OCI-LY7 (cell line): ENCODE measurements at regions not wholly inside any gene's neighbourhood (a gene's known extent, or its start where the extent isn't known, plus 50 kb on each side); places are given as distances from the start of the nearest gene placed in this dataset.

ENCODE experiments used
- BruUV-seq: library from RNA; stranded (reverse); fragments of 400-500 nt; replicated peaks from 2 replicates; lab custom pipeline; 2021; lab: Mats Ljungman, UMichigan
- CTCF ChIA-PET: fragments of 300-600 bp; sonication (Branson Sonifier 250); formaldehyde crosslinking; loops from one replicate; lab custom pipeline; 2022; ENCODE audit warnings: antibody characterized with exemption; ENCODE audit not compliant: unreplicated experiment; lab: Charles Lee
- POLR2A ChIA-PET: fragments of 300-600 bp; sonication (Branson Sonifier 250); formaldehyde crosslinking; loops from one replicate; lab custom pipeline; 2022; ENCODE audit warnings: antibody characterized with exemption; lab: Charles Lee
- DNase-seq: peaks from one replicate; pipeline ENCODE4 v3.0.0-alpha.2; 2015; ENCODE audit warnings: low spot score
- H2AFZ ChIP-seq: fragments of 200-600 bp; sonication (generic), shearing (Covaris generic); 2 replicates; pipeline ENCODE4 v1.6.1; 2014; ENCODE audit warnings: mild to moderate bottlenecking, antibody characterized with exemption, low read length, moderate library complexity
- H3K27ac ChIP-seq: fragments of 200-600 bp; sonication (generic); 2 replicates; pipeline ENCODE4 v1.5.1; 2014; ENCODE audit warnings: mixed run types, low read depth, mild to moderate bottlenecking, moderate library complexity, low read length, inconsistent platforms; ENCODE audit not compliant: poor library complexity, severe bottlenecking
- H3K36me3 ChIP-seq: fragments of 200-600 bp; sonication (generic); 2 replicates; pipeline ENCODE4 v1.6.1; 2014; ENCODE audit warnings: mild to moderate bottlenecking, antibody characterized with exemption, low read length, moderate library complexity, mixed read lengths; ENCODE audit not compliant: insufficient read depth
- H3K4me1 ChIP-seq: fragments of 200-600 bp; sonication (generic); 2 replicates; pipeline ENCODE4 v1.5.1; 2014; ENCODE audit warnings: mild to moderate bottlenecking, low read length; ENCODE audit not compliant: insufficient read depth, poor library complexity, severe bottlenecking
- H3K4me2 ChIP-seq: fragments of 200-600 bp; sonication (generic); 2 replicates; pipeline ENCODE4 v1.6.1; 2014; ENCODE audit warnings: mild to moderate bottlenecking, low read length
- H3K4me3 ChIP-seq: fragments of 200-600 bp; sonication (generic); 2 replicates; pipeline ENCODE4 v1.5.1; 2014; ENCODE audit warnings: mild to moderate bottlenecking, low read depth, low read length; ENCODE audit not compliant: poor library complexity, severe bottlenecking
- H3K79me2 ChIP-seq: fragments of 200-600 bp; sonication (generic); 2 replicates; pipeline ENCODE4 v1.6.1; 2016; ENCODE audit warnings: low read depth, mild to moderate bottlenecking, low read length, moderate library complexity, mixed read lengths; ENCODE audit not compliant: insufficient read depth
- H3K9me2 ChIP-seq: fragments of 200-600 bp; sonication (generic); 2 replicates; pipeline ENCODE4 v1.6.1; 2016; ENCODE audit warnings: mild to moderate bottlenecking, low read length, mixed read lengths; ENCODE audit not compliant: insufficient read depth
- H3K9me3 ChIP-seq: fragments of 200-600 bp; sonication (generic); 2 replicates; pipeline ENCODE4 v1.6.1; 2014; ENCODE audit warnings: mild to moderate bottlenecking, mixed run types, low read length, mixed read lengths
- H4K20me1 ChIP-seq: fragments of 200-600 bp; sonication (generic); 2 replicates; pipeline ENCODE4 v1.6.1; 2014; ENCODE audit warnings: mild to moderate bottlenecking, antibody characterized with exemption, low read length, moderate library complexity, mixed read lengths; ENCODE audit not compliant: insufficient read depth
- CTCF ChIP-seq: fragments of 200-600 bp; sonication (generic); conservative IDR thresholded peaks from 2 replicates; pipeline ENCODE4 v1.5.1; 2014; ENCODE audit warnings: mild to moderate bottlenecking, antibody characterized with exemption, low read length, moderate library complexity, mixed read lengths
- EZH2phosphoT487 ChIP-seq: fragments of 200-600 bp; sonication (generic); IDR thresholded peaks from 2 replicates; pipeline ENCODE4 v1.6.1; 2018; ENCODE audit warnings: low read depth, borderline replicate concordance, mild to moderate bottlenecking, mixed run types, antibody characterized with exemption, low read length, moderate library complexity, mixed read lengths
- intact Hi-C: fragments of 100-400 bp; cut with micrococcal nuclease; formaldehyde crosslinking; loops from one replicate; pipeline ENCODE4 v1.10.0; 2022; ENCODE audit not compliant: unreplicated experiment

- Histone ChIP-seq H3K4me3 (no peak overlapping the region), H3K4me1 (no peaks in the 10 kb centered on the region), H3K9me3 (no peaks in the 10 kb centered on the region), H3K27ac (no peak overlapping the region), H2AFZ (no peak overlapping the region), H4K20me1 (no peaks in the 10 kb centered on the region), H3K4me2 (no peak overlapping the region), H3K36me3 (no peaks in the 10 kb centered on the region), H3K9me2 (no peaks in the 10 kb centered on the region), H3K79me2 (no peaks in the 10 kb centered on the region)
- CTCF ChIA-PET: no interaction called here
- TF ChIP-seq EZH2phosphoT487: no peak
- no peak for TF ChIP-seq CTCF
- DNase-seq: no peak
- POLR2A ChIA-PET: no interaction called here
- intact Hi-C loops: no loop called here
- BruUV-seq: no TSS peak
These were observed 230.0 kb upstream of the GYPC start for GRCh38 chr2:126425943-126426342.

- H3K4me1 ChIP-seq: no peaks in the 10 kb centered on the region
- no peaks in the 10 kb centered on the region for H3K9me2 ChIP-seq
- no TSS peak for BruUV-seq
- H3K36me3 ChIP-seq: no peaks in the 10 kb centered on the region
- no peaks in the 10 kb centered on the region for H3K9me3 ChIP-seq
- CTCF ChIA-PET: no interaction called here
- no peak overlapping the region for H2AFZ ChIP-seq
- H3K79me2 ChIP-seq: no peaks in the 10 kb centered on the region
- H4K20me1 ChIP-seq: no peaks in the 10 kb centered on the region
- H3K4me2 ChIP-seq: no peak overlapping the region
- POLR2A ChIA-PET: no interaction called here
- H3K4me3 ChIP-seq: no peak overlapping the region
- no peak for TF ChIP-seq CTCF
- no peak for TF ChIP-seq EZH2phosphoT487
- no peak for DNase-seq
- no peak overlapping the region for H3K27ac ChIP-seq
- intact Hi-C loops: no loop called here
These were observed 226.9 kb upstream of the GYPC start for GRCh38 chr2:126429103-126429502.

- Histone ChIP-seq H3K4me1 (no peaks in the 10 kb centered on the region), H3K36me3 (no peaks in the 10 kb centered on the region), H3K79me2 (no peaks in the 10 kb centered on the region), H3K4me2 (no peak overlapping the region), H2AFZ (no peak overlapping the region), H3K9me2 (no peaks in the 10 kb centered on the region), H3K9me3 (no peaks in the 10 kb centered on the region), H3K4me3 (no peak overlapping the region), H4K20me1 (no peaks in the 10 kb centered on the region), H3K27ac (no peak overlapping the region)
- CTCF ChIA-PET: no interaction called here
- no TSS peak for BruUV-seq
- POLR2A ChIA-PET: no interaction called here
- intact Hi-C loops: no loop called here
- DNase-seq: no peak
- TF ChIP-seq EZH2phosphoT487: no peak
- no peak for TF ChIP-seq CTCF
These were observed 224.8 kb upstream of the GYPC start for GRCh38 chr2:126431136-126431535.
